Stomach (tissue), 4 donors: ENCODE measurements at regions not wholly inside any gene's neighbourhood (a gene's known extent, or its start where the extent isn't known, plus 50 kb on each side); places are given as distances from the start of the nearest gene placed in this dataset.

Source experiments
- CTCF ChIP-seq, 7 experiments: fragments of 450-650 bp in 4 of 7; fragments of 200-600 bp in 3 of 7; sonication (generic) in 3 of 7; IDR thresholded peaks; one replicate each; pipeline ENCODE4 v1.5.1; 2016 to 2019; ENCODE audit warnings: antibody characterized with exemption in 7 of 7, control low read depth in 2 of 7, mild to moderate bottlenecking in 1 of 7
- EP300 ChIP-seq: sonication (generic); formaldehyde crosslinking; IDR thresholded peaks from one replicate; pipeline ENCODE4 v1.6.1; 2017; ENCODE audit warnings: antibody characterized with exemption
- POLR2AphosphoS5 ChIP-seq, 3 donors: sonication (generic); formaldehyde crosslinking; IDR thresholded peaks; one replicate each; pipeline ENCODE4 v1.6.1; 2016; ENCODE audit warnings: antibody characterized with exemption in 3 of 3

- TF ChIP-seq EP300 (no peak), POLR2AphosphoS5 (IDR thresholded peaks at IDR 0.05) (no peak), CTCF (IDR thresholded peaks at IDR 0.05) (no peak)
These were observed 196.7 kb upstream of the LNX1 start for GRCh38 chr4:53788011-53788410.
